SK-N-SH (cell line): ENCODE measurements at regions not wholly inside any gene's neighbourhood (a gene's known extent, or its start where the extent isn't known, plus 50 kb on each side); places are given as distances from the start of the nearest gene placed in this dataset.
A peak's percentile ranks its signal among the peaks of the same experiment; 100 is the strongest.

Experiments used
- CTCF ChIA-PET: fragments of 300-600, 350-600 bp; formaldehyde crosslinking; extraction: SDS; loops from one replicate; lab custom pipeline; 2021; lab: Yijun Ruan, JAX
- POLR2A ChIA-PET: fragments of 350-600 bp; sonication (Branson Sonifier 250); formaldehyde crosslinking; extraction: SDS; loops from one replicate; lab custom pipeline; 2020; ENCODE audit warnings: antibody characterized with exemption, inconsistent platforms; lab: Yijun Ruan, JAX
- DNase-seq: peaks from one replicate; pipeline ENCODE4 v3.0.0; 2012
- H2AFZ ChIP-seq: fragments of 200-600 bp; sonication (generic); 2 replicates; pipeline ENCODE4 v1.8.1; 2016; ENCODE audit warnings: antibody characterized with exemption, mild to moderate bottlenecking, low read depth
- H3F3A ChIP-seq: fragments of 200-600 bp; sonication (generic); replicated peaks from 2 replicates; pipeline ENCODE3; 2016; ENCODE audit warnings: antibody characterized with exemption, mild to moderate bottlenecking; ENCODE audit not compliant: insufficient read depth
- H3K27ac ChIP-seq, 2 experiments: fragments of 200-500 bp in 1 of 2; fragments of 200-600 bp in 1 of 2; sonication (Bioruptor generic) in 1 of 2; sonication (generic), shearing (Covaris generic) in 1 of 2; 2 replicates each; pipeline versions ENCODE4 v1.5.1 to v1.6.1; 2014 to 2016; ENCODE audit warnings: low read depth in 2 of 2, inconsistent platforms in 1 of 2, low read length in 1 of 2, mild to moderate bottlenecking in 1 of 2, mixed read lengths in 1 of 2
- H3K27me3 ChIP-seq: fragments of 200-600 bp; sonication (generic), shearing (Covaris generic); 2 replicates; pipeline ENCODE4 v1.6.1; 2016; ENCODE audit warnings: mixed run types; ENCODE audit not compliant: insufficient read depth
- H3K36me3 ChIP-seq, 2 experiments: fragments of 200-500 bp in 1 of 2; fragments of 200-600 bp in 1 of 2; sonication (Bioruptor generic) in 1 of 2; sonication (generic) in 1 of 2; replicated peaks in 1 of 2; 2 replicates each; pipeline versions ENCODE3 to v1.5.1; 2014 to 2016; ENCODE audit warnings: low read length in 1 of 2, mild to moderate bottlenecking in 1 of 2; ENCODE audit not compliant: insufficient read depth in 2 of 2, control insufficient read depth in 1 of 2
- H3K4me1 ChIP-seq, 2 experiments: fragments of 200-500 bp in 1 of 2; fragments of 200-600 bp in 1 of 2; sonication (Bioruptor generic) in 1 of 2; sonication (generic), shearing (Covaris generic) in 1 of 2; 2 replicates each; pipeline versions ENCODE4 v1.5.1 to v1.6.1; 2014 to 2016; ENCODE audit warnings: low read depth in 1 of 2, low read length in 1 of 2, mixed run types in 1 of 2; ENCODE audit not compliant: insufficient read depth in 2 of 2, control insufficient read depth in 1 of 2
- H3K4me2 ChIP-seq: fragments of 200-600 bp; sonication (generic), shearing (Covaris generic); 2 replicates; pipeline ENCODE4 v1.6.1; 2017; ENCODE audit warnings: mixed run types
- H3K4me3 ChIP-seq, 2 experiments: fragments of 200-500 bp in 1 of 2; fragments of 200-600 bp in 1 of 2; sonication (Bioruptor generic) in 1 of 2; sonication (generic), shearing (Covaris generic) in 1 of 2; 2 replicates each; pipeline versions ENCODE4 v1.5.1 to v1.8.1; 2014 to 2016; ENCODE audit warnings: low read depth in 2 of 2, inconsistent platforms in 1 of 2, low read length in 1 of 2, mild to moderate bottlenecking in 1 of 2, mixed read lengths in 1 of 2, moderate library complexity in 1 of 2
- H3K79me2 ChIP-seq: fragments of 200-600 bp; sonication (generic); 2 replicates; pipeline ENCODE4 v1.8.1; 2017; ENCODE audit warnings: mild to moderate bottlenecking; ENCODE audit not compliant: insufficient read depth
- H3K9ac ChIP-seq: fragments of 200-600 bp; sonication (generic); 2 replicates; pipeline ENCODE4 v1.6.1; 2017; ENCODE audit warnings: mixed run types
- H3K9me2 ChIP-seq: fragments of 200-600 bp; sonication (generic); 2 replicates; pipeline ENCODE4 v1.6.1; 2017; ENCODE audit warnings: mixed run types
- H3K9me3 ChIP-seq: fragments of 200-600 bp; sonication (generic); 2 replicates; pipeline ENCODE4 v1.6.1; 2017; ENCODE audit warnings: mixed run types, mild to moderate bottlenecking, moderate library complexity
- H4K20me1 ChIP-seq: fragments of 200-600 bp; sonication (generic); 2 replicates; pipeline ENCODE4 v1.6.1; 2017; ENCODE audit warnings: mild to moderate bottlenecking, mixed run types; ENCODE audit not compliant: insufficient read depth
- CHD2 ChIP-seq: fragments of 150-350 bp; IDR thresholded peaks from 2 replicates; pipeline ENCODE4 v1.6.1; 2018; ENCODE audit warnings: low read length; ENCODE audit not compliant: partially characterized antibody
- ELF1 ChIP-seq: IDR thresholded peaks from 2 replicates; pipeline ENCODE4 v1.4.0; 2012
- FOSL2 ChIP-seq: IDR thresholded peaks from 2 replicates; pipeline ENCODE4 v1.4.0; 2012; ENCODE audit warnings: low read depth, mild to moderate bottlenecking, moderate library complexity, borderline replicate concordance
- GABPA ChIP-seq: IDR thresholded peaks from 2 replicates; pipeline ENCODE4 v1.4.0; 2012; ENCODE audit warnings: low read depth, mild to moderate bottlenecking
- IRF3 ChIP-seq: fragments of 150-350 bp; IDR thresholded peaks from 2 replicates; pipeline ENCODE4 v1.6.1; 2016; ENCODE audit warnings: mild to moderate bottlenecking, low read depth, low read length
- RCOR1 ChIP-seq: fragments of 150-350 bp; IDR thresholded peaks from 2 replicates; pipeline ENCODE4 v1.6.1; 2017; ENCODE audit warnings: antibody characterized with exemption, low read length
- WGBS: methylation state at CpG from one replicate; pipeline ENCODE4 v1.1.6; 2017; ENCODE audit warnings: low lambda C conversion rate; 5-methylcytosine and 5-hydroxymethylcytosine counted together
- TF ChIP-seq, protein P1 (sequence below): fragments of 150-350 bp; IDR thresholded peaks from 2 replicates; pipeline ENCODE4 v1.6.1; 2017; ENCODE audit warnings: antibody characterized with exemption, low read length, low read depth, borderline replicate concordance

DNA sequence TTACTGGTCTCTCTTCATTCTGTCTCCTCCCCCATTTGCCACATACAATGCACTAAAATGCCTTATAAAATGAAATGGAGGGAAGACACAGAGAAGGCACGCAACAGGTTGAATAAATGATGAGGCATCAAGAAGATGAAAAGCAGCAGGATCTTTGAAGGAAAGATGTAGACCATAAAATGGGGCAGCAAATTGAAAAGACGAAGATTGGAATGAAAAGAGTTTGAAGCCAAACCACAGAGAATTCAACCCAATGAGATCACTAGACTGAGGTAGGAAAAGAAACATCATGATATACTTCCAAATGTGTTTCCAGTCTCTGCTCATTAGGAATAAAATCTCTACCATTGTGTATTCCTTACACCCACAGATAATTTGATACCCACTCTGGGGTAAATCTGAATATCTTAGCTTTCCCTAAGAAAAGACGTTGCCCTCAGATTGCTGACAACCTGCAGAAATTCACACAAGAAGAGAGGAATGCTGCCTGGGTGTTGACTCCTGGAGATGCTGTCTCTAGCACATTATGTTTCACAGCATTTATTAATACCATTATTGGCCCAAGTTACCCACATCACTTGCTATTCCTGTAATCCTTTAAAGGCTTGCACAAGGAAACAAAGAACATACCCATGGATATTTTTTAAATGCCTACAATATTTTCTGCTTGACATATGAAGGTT, 230.9 kb downstream of the LTN1 start (continued):
- TF ChIP-seq ELF1, result no peak

GRCh38 chr21:28758883-28759242, 233.8 kb downstream of the LTN1 start:
- Histone ChIP-seq H3K9ac (no peak overlapping the region), H3K9me2 (no peaks in the 10 kb centered on the region), H3K4me3 (no peak overlapping the region), H3K4me1 (peaks cover 0 to 5% of the 10 kb centered on the region in 2 experiments; a peak in 1 of 4 replicates), H3F3A (peaks cover 4% of the 10 kb centered on the region), H3K9me3 (no peaks in the 10 kb centered on the region), H3K27ac (no peak overlapping the region; a peak in 1 of 4 replicates), H3K79me2 (no peaks in the 10 kb centered on the region), H3K4me2 (no peak overlapping the region), H3K27me3 (no peaks in the 10 kb centered on the region), H2AFZ (no peak overlapping the region), H4K20me1 (no peaks in the 10 kb centered on the region), H3K36me3 (no peaks in the 10 kb centered on the region)
- no peak for DNase-seq
- TF ChIP-seq FOSL2 (no peak), IRF3 (no peak), GABPA (no peak)
- TF ChIP-seq, protein P1, sequence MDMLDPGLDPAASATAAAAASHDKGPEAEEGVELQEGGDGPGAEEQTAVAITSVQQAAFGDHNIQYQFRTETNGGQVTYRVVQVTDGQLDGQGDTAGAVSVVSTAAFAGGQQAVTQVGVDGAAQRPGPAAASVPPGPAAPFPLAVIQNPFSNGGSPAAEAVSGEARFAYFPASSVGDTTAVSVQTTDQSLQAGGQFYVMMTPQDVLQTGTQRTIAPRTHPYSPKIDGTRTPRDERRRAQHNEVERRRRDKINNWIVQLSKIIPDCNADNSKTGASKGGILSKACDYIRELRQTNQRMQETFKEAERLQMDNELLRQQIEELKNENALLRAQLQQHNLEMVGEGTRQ, result no peak
- ChIA-PET CTCF (interaction anchor here (0.7 to 1.7 kb wide), 3 partner anchors 10 to 538 kb away, joined by 3 to 5 read pairs (median 5); no protein-coding TSS in a partner anchor), POLR2A (no interaction called here)
- WGBS, result 83% methylated on average over 1 of the region's 1 CpG

- Histone ChIP-seq H3K27me3 (no peaks in the 10 kb centered on the region), H3F3A (peaks cover 4% of the 10 kb centered on the region), H3K9ac (no peak overlapping the region), H3K9me2 (no peaks in the 10 kb centered on the region), H3K9me3 (no peaks in the 10 kb centered on the region), H4K20me1 (no peaks in the 10 kb centered on the region), H3K36me3 (no peaks in the 10 kb centered on the region), H3K4me3 (no peak overlapping the region), H3K4me2 (no peak overlapping the region), H3K27ac (peak overlapping the region in 1 of 2 experiments; percentile 44; a peak in 1 of 4 replicates), H3K4me1 (peaks cover 0 to 5% of the 10 kb centered on the region in 2 experiments; a peak in 1 of 4 replicates), H2AFZ (peak overlapping the region; percentile 34; the same call in 1 of the 2 replicates), H3K79me2 (no peaks in the 10 kb centered on the region)
- no peak for DNase-seq
- TF ChIP-seq CHD2, result no peak
- TF ChIP-seq RCOR1, result no peak
- ChIA-PET POLR2A (no interaction called here), CTCF (interaction anchor here (1.4 to 1.7 kb wide), 2 partner anchors 10 to 13 kb away, joined by 5 read pairs; no protein-coding TSS in a partner anchor)
- 63% methylated on average over 7 of the region's 7 CpGs for WGBS
Observed at GRCh38 chr21:28758042-28758882, 234.4 kb downstream of the LTN1 start.
